Hepatocyte (in vitro differentiated cells): ENCODE measurements at regions not wholly inside any gene's neighbourhood (a gene's known extent, or its start where the extent isn't known, plus 50 kb on each side); places are given as distances from the start of the nearest gene placed in this dataset.

Experiments
- CTCF ChIP-seq: fragments of 200-600 bp; sonication (generic); IDR thresholded peaks from 2 replicates; pipeline ENCODE4 v1.5.1; 2016; ENCODE audit warnings: antibody characterized with exemption, mild to moderate bottlenecking; ENCODE audit not compliant: poor library complexity
- EZH2phosphoT487 ChIP-seq: fragments of 200-600 bp; sonication (generic); IDR thresholded peaks from one replicate; pipeline ENCODE4 v1.6.1; 2018; ENCODE audit warnings: antibody characterized with exemption, mild to moderate bottlenecking, low read depth, moderate library complexity; ENCODE audit not compliant: unreplicated experiment, severe bottlenecking

- TF ChIP-seq CTCF (no peak), EZH2phosphoT487 (no peak)
Observed at GRCh38 chr2:175853616-175853890, 148.5 kb downstream of the LNPK start.
